Astrocyte (in vitro differentiated cells and primary cell): ENCODE measurements at regions not wholly inside any gene's neighbourhood (a gene's known extent, or its start where the extent isn't known, plus 50 kb on each side); places are given as distances from the start of the nearest gene placed in this dataset.

Experiments used
- CTCF ChIP-seq: IDR thresholded peaks from 2 replicates; pipeline ENCODE4 v1.5.1; 2011; ENCODE audit warnings: low read depth, mild to moderate bottlenecking, inconsistent platforms, low read length, moderate library complexity; ENCODE audit not compliant: insufficient read depth
- EZH2 ChIP-seq: IDR thresholded peaks from 2 replicates; pipeline ENCODE4 v1.6.1; 2012; ENCODE audit warnings: mild to moderate bottlenecking, low read length, inconsistent platforms; ENCODE audit not compliant: insufficient read depth

DNA sequence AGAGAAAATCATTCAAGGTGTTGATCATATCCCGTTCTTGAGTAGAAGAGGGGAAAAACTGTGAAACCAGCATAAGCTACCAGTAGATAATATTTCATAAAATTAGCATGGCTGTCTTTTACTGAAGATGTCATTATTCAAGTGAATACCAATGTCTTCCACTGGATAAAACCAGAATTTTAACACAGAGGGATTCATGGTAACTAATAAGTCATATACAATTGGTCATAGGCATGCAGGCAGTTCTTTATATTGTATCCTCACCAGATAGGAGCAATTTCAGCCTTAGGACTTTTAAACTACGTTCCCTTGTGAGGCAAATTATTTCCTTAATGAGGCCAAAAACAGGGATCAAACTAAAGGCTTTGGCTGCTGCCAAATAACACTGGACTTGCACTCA, 202.3 kb upstream of the PITRM1 start:
- TF ChIP-seq EZH2 (no peak), CTCF (no peak)
